ENCODE measurements at regions not wholly inside any gene's neighbourhood (a gene's known extent, or its start where the extent isn't known, plus 50 kb on each side); places are given as distances from the start of the nearest gene placed in this dataset.

GRCh38 chr4:111871802-111872201 lies 273.5 kb upstream of the FAM241A start:
- no peak for DNase-seq (ENCODE audit: low spot score)

- no peak for DNase-seq (ENCODE audit: low spot score)
These were observed 271.5 kb upstream of the FAM241A start for GRCh38 chr4:111873801-111874200.

- DNase-seq (ENCODE audit: low spot score), result no peak
These were observed 265.7 kb upstream of the FAM241A start for GRCh38 chr4:111879539-111879938.

GRCh38 chr4:111880116-111880515 lies 265.1 kb upstream of the FAM241A start:
- DNase-seq (ENCODE audit: low spot score), result no peak

GRCh38 chr4:111883557-111883999 lies 261.7 kb upstream of the FAM241A start:
- DNase-seq (ENCODE audit: low spot score), result no peak

GRCh38 chr4:111890412-111890811 lies 254.8 kb upstream of the FAM241A start:
- DNase-seq (ENCODE audit: low spot score), result no peak

- no peak for DNase-seq (ENCODE audit: low spot score)
These were observed 239.7 kb upstream of the FAM241A start for GRCh38 chr4:111905511-111905910.

GRCh38 chr4:111919639-111920038 lies 225.6 kb upstream of the FAM241A start:
- no peak for DNase-seq (ENCODE audit: low spot score)

GRCh38 chr4:111921714-111922113 lies 223.5 kb upstream of the FAM241A start:
- DNase-seq (ENCODE audit: low spot score), result no peak

- DNase-seq (ENCODE audit: low spot score), result no peak
These were observed 221.5 kb upstream of the FAM241A start for GRCh38 chr4:111923786-111924185.

- DNase-seq (ENCODE audit: low spot score), result no peak
These were observed 220.6 kb upstream of the FAM241A start for GRCh38 chr4:111924696-111925095.

GRCh38 chr4:111930659-111931058 lies 214.6 kb upstream of the FAM241A start:
- DNase-seq (ENCODE audit: low spot score), result no peak

GRCh38 chr4:111933703-111934102 lies 211.6 kb upstream of the FAM241A start:
- no peak for DNase-seq (ENCODE audit: low spot score)

GRCh38 chr4:111934314-111934713 lies 210.9 kb upstream of the FAM241A start:
- no peak for DNase-seq (ENCODE audit: low spot score)

- DNase-seq (ENCODE audit: low spot score), result no peak
These were observed 207.9 kb upstream of the FAM241A start for GRCh38 chr4:111937368-111937767.

- no peak for DNase-seq (ENCODE audit: low spot score)
These were observed 203.3 kb upstream of the FAM241A start for GRCh38 chr4:111941957-111942356.

- no peak for DNase-seq (ENCODE audit: low spot score)
These were observed 201.5 kb upstream of the FAM241A start for GRCh38 chr4:111943796-111944203.

GRCh38 chr4:111945014-111945413 lies 200.2 kb upstream of the FAM241A start:
- DNase-seq (ENCODE audit: low spot score), result no peak

- DNase-seq (ENCODE audit: low spot score), result no peak
These were observed 198.5 kb upstream of the FAM241A start for GRCh38 chr4:111946800-111947199.

GRCh38 chr4:111952688-111953087 lies 192.6 kb upstream of the FAM241A start:
- no peak for DNase-seq (ENCODE audit: low spot score)

GRCh38 chr4:111954550-111954949 lies 190.7 kb upstream of the FAM241A start:
- DNase-seq (ENCODE audit: low spot score), result no peak

GRCh38 chr4:111955001-111955400 lies 190.3 kb upstream of the FAM241A start:
- DNase-seq (ENCODE audit: low spot score), result no peak

GRCh38 chr4:111957116-111957515 lies 188.1 kb upstream of the FAM241A start:
- no peak for DNase-seq (ENCODE audit: low spot score)

- no peak for DNase-seq (ENCODE audit: low spot score)
These were observed 187.3 kb upstream of the FAM241A start for GRCh38 chr4:111957997-111958396.

- no peak for DNase-seq (ENCODE audit: low spot score)
These were observed 186.0 kb upstream of the FAM241A start for GRCh38 chr4:111959222-111959621.
